GM12865 (cell line): ENCODE measurements at regions not wholly inside any gene's neighbourhood (a gene's known extent, or its start where the extent isn't known, plus 50 kb on each side); places are given as distances from the start of the nearest gene placed in this dataset.
A peak's percentile ranks its signal among the peaks of the same experiment; 100 is the strongest.

Source experiments
- DNase-seq: peaks from one replicate; pipeline ENCODE4 v3.0.0; 2010; ENCODE audit warnings: low read depth
- H3K4me3 ChIP-seq: 2 replicates; pipeline ENCODE4 v1.5.1; 2011; ENCODE audit warnings: mild to moderate bottlenecking, low read depth, low read length, control low read depth
- CTCF ChIP-seq: IDR thresholded peaks from 2 replicates; pipeline ENCODE4 v1.5.1; 2011; ENCODE audit warnings: low read length, control low read depth, low read depth, inconsistent platforms; ENCODE audit not compliant: insufficient read depth; ENCODE audit errors: missing control alignments

DNA sequence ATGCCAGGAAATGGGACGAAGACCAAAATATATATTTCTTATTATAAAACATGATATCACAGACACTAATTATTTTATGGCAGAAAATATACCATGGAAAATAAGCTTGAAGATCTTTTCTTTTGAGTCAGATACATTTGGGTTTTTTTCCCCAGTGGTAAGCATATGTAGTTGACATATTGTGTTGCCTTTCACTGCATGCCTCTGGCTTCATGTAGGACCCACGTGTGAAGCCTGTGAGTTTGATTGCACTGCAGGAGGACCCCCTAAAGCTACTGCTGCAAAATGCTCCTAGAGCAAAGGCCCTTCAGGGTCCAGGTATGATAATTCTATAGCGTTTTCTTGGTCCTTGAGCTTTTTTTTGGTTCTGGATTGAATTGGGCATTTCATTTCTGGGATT is 190.7 kb upstream of the KIRREL3 start:
- H3K4me3 ChIP-seq = no peak overlapping the region
- no peak for DNase-seq
- TF ChIP-seq CTCF = no peak

GRCh38 chr11:127182586-127183203 is 182.1 kb upstream of the KIRREL3 start:
- no peak for DNase-seq
- TF ChIP-seq CTCF = no peak
- H3K4me3 ChIP-seq = no peak overlapping the region

GRCh38 chr11:127157225-127157624 is 156.7 kb upstream of the KIRREL3 start:
- H3K4me3 ChIP-seq = no peak overlapping the region
- DNase-seq = peak; percentile 2
- TF ChIP-seq CTCF = no peak

GRCh38 chr11:127149410-127149809 is 148.8 kb upstream of the KIRREL3 start:
- no peak overlapping the region for H3K4me3 ChIP-seq
- TF ChIP-seq CTCF = no peak
- no peak for DNase-seq

- H3K4me3 ChIP-seq = no peak overlapping the region
- DNase-seq = no peak
- TF ChIP-seq CTCF = no peak
Measured at GRCh38 chr11:127143251-127143650, 142.7 kb upstream of the KIRREL3 start.

DNA sequence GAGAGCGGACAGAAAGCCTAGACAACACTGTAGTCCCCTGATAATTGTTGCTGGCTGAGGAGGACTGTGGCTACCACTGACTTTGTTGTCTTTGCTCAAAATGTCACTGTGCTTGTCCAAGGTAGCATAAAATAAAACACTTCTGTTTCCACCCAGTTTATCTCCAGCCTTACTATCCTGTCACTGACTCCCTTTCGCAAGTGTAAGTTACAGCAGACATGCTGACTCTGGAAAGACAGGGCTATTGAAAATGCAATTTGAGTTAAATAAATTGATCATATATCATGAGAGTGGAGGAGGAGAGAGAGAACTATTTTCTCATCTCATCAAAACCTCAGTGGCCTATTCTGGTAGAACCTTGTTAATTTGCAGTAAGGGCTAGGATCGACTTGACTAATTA is 138.0 kb upstream of the KIRREL3 start:
- no peak overlapping the region for H3K4me3 ChIP-seq
- TF ChIP-seq CTCF = no peak
- DNase-seq = no peak

DNA sequence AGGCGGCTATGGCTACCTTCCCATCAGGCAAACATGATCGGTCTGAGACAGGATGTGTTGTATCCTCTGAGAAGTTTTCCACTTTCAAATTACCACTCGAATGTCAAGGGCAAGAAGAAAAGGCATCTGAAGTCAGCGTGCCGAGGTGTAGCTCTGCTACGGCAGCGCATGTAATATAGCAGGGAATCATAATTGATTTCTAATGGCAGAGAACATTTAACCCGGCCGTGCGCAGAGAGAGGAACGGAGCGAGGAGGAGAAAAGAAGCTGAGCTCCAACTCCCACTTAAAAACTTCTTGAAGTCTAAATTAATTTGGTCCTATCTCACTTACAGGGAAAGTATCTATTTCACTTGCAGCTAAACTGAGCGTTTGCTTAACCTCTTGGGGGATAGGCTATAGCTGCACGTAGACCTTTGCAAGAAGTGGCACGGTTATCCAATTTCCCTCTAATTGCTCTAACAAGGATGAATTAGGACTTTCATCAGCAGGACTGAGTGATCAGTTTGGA is 137.3 kb upstream of the KIRREL3 start:
- no peak for DNase-seq
- no peak for TF ChIP-seq CTCF

More for the DNA sequence above, 137.3 kb upstream of the KIRREL3 start:
- no peak overlapping the region for H3K4me3 ChIP-seq
